ENCODE measurements at regions not wholly inside any gene's neighbourhood (a gene's known extent, or its start where the extent isn't known, plus 50 kb on each side); places are given as distances from the start of the nearest gene placed in this dataset.

DNA sequence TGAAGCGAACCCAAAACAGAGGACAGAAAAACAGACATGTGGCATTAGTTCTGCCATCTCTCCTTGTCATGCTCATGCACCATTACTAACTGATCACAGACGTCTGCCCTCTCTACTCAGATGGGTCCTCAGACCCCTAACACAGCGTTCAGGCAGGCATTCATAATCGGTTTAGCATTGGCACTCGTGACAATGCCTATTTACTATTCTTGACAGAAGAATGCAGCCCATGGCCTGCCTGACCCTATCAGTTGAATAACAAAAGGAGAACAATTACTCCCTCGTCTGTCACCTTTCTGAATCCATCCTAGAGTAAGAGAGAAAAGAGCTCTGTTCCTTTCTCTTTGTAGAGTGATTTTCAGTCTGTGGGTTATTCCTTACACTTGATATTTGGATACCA lies 194.6 kb upstream of the PHYHIPL start:
- DNase-seq (ENCODE audit: low read depth), result no peak
- TF ChIP-seq, protein P1, sequence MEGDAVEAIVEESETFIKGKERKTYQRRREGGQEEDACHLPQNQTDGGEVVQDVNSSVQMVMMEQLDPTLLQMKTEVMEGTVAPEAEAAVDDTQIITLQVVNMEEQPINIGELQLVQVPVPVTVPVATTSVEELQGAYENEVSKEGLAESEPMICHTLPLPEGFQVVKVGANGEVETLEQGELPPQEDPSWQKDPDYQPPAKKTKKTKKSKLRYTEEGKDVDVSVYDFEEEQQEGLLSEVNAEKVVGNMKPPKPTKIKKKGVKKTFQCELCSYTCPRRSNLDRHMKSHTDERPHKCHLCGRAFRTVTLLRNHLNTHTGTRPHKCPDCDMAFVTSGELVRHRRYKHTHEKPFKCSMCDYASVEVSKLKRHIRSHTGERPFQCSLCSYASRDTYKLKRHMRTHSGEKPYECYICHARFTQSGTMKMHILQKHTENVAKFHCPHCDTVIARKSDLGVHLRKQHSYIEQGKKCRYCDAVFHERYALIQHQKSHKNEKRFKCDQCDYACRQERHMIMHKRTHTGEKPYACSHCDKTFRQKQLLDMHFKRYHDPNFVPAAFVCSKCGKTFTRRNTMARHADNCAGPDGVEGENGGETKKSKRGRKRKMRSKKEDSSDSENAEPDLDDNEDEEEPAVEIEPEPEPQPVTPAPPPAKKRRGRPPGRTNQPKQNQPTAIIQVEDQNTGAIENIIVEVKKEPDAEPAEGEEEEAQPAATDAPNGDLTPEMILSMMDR (IDR thresholded peaks at IDR 0.05; ENCODE audit: insufficient read depth, low read depth, low read length), result no peak
- H3K4me3 ChIP-seq (ENCODE audit: low read depth, low read length), result no peak overlapping the region

DNA sequence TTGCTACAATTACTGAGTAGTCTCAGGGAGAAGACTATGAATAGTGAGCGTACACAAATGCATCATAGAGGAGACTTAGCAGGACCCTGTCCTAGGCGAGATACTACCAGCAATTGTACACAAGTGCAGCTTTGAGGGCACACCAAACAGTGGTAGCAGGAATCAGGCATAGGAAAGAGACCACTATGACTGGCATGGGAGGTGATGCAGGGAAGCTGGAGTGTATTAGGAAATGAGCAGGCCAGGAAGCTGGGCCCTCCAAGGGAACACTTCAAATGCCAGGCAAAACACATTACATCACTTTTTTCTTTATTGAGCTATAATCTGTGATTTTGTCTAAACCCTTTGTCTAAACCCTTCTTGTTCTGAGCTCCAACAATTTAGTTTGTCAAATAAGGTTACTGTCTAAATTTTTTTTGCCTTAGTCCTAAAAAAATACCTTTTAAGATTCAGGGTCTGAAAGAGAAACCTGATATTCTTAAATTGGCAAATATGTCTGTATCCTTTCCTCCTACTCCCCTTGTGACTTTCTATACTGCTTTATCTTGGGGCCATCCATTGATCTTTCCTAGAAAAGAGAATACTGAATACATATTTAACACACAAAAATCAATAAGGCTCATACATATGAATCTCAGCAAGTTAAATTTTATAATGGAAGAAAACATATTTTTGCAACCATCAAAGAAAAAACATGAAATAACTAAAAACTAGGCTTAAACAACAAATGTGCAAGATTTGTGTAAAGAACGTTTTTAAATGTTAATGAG lies 193.8 kb upstream of the PHYHIPL start:
- TF ChIP-seq, protein P1 (IDR thresholded peaks at IDR 0.05; ENCODE audit: insufficient read depth, low read depth, low read length), result no peak
- no peak for DNase-seq (ENCODE audit: low read depth)
- no peak overlapping the region for H3K4me3 ChIP-seq (ENCODE audit: low read depth, low read length)

DNA sequence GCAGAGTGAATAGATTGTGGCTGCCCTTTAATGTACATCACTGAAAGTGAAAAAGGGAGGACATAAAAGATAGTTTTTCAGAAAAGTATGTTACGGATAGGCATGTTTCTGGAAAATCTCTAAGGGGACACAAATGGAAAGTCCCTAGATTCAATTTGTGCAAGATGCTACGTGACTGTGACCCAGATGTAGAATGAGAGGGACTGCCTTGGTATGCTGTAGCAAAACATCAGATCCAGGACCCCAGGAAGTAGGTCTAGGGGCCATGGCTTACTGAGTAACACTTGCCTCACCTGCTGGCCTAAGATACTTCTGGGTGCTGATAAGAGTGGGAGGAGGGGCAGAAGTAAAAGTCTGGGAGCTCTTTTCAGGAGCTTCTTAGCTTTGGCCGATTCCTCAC lies 191.2 kb upstream of the PHYHIPL start:
- TF ChIP-seq, protein P1 (IDR thresholded peaks at IDR 0.05; ENCODE audit: insufficient read depth, low read depth, low read length), result no peak
- H3K4me3 ChIP-seq (ENCODE audit: low read depth, low read length), result no peak overlapping the region
- no peak for DNase-seq (ENCODE audit: low read depth)

DNA sequence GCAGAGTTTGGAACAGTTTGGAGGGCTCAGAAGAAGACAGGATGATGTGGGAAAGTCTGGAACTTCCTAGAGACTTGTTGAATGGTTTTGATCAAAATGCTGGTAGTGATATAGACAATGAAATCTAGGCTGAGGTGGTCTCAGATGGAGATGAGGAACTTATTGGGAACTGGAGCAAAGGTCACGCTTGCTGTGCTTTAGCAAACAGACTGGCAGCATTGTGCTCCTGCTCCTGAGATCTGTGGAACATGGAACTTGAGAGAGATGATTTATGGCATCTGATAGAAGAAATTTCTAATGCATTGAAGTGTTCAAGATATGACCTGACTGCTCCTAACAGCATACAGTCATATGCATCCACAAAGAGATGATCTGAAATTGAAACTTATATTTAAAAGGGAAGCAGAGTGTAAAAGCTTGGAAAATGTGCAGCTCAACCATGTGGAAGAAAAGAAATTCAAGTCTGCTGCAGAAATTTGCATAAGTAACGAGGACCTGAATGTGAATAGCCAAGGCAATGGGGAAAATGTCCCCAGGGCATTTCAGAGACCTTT lies 186.9 kb upstream of the PHYHIPL start:
- H3K4me3 ChIP-seq (ENCODE audit: low read depth, low read length), result no peak overlapping the region

DNA sequence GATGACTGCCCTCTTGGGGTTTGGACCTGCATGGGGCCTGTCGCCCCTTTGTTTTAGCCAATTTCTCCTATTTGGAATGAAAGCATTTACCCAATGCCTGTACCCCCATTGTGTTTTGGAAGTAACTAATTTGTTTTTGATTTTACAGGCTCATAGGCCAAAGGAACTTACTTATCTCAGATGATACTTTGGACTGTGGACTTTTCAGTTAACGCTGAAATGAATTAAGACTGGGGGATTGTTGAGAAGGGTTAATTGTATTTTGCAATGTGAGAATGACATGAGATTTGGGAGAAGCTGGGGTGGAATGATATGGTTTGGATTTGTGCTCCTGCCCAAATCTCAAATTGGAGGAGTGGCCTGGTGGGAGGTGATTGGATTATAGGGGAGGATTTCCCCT lies 185.8 kb upstream of the PHYHIPL start:
- DNase-seq (ENCODE audit: low read depth), result no peak
- TF ChIP-seq, protein P1 (IDR thresholded peaks at IDR 0.05; ENCODE audit: insufficient read depth, low read depth, low read length), result no peak
- H3K4me3 ChIP-seq (ENCODE audit: low read depth, low read length), result no peak overlapping the region

More for the DNA sequence above, 186.9 kb upstream of the PHYHIPL start:
- no peak for DNase-seq (ENCODE audit: low read depth)
- TF ChIP-seq, protein P1 (IDR thresholded peaks at IDR 0.05; ENCODE audit: insufficient read depth, low read depth, low read length), result no peak

DNA sequence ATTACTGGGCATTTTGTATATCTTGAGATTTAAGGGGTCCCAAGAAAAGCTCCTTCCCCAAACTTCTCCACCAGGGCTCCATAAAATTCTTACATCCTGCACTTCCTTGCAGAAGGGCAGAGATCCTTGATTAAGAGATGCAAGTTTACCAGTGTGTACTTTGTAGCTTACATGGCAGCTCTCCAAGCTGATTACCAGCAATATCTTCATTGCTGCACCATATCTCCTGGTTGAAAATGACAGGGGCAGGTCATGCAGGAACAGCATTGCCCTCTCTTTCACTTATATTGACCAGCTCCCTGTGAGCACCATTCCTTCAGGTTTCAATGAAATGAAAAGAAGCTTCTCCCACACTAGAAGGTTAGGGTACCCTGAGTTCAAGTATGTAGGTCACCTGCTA lies 184.6 kb upstream of the PHYHIPL start:
- DNase-seq (ENCODE audit: low read depth), result no peak
- no peak overlapping the region for H3K4me3 ChIP-seq (ENCODE audit: low read depth, low read length)
- TF ChIP-seq, protein P1 (IDR thresholded peaks at IDR 0.05; ENCODE audit: insufficient read depth, low read depth, low read length), result no peak
